ENCODE measurements at regions not wholly inside any gene's neighbourhood (a gene's known extent, or its start where the extent isn't known, plus 50 kb on each side); places are given as distances from the start of the nearest gene placed in this dataset.

GRCh38 chr1:72869441-72869840 lies 587.1 kb upstream of the NEGR1 start:
- ChIA-PET SMC1A (ENCODE audit: uncharacterized antibody, unreplicated experiment) (no interaction called here), POLR2A (no interaction called here)
- in situ Hi-C loops (cut with MboI) = no loop called here
- TF ChIP-seq BACH1 (IDR thresholded peaks at IDR 0.05; ENCODE audit: borderline replicate concordance) (no peak), PRDM15 (CRISPR knock-in tag; IDR thresholded peaks at IDR 0.05) (no peak), ZBTB4 (CRISPR knock-in tag; IDR thresholded peaks at IDR 0.05) (no peak), ASH2L (IDR thresholded peaks at IDR 0.05; ENCODE audit: borderline replicate concordance, low read depth) (no peak), SREBF2 (IDR thresholded peaks at IDR 0.05; ENCODE audit: low read length) (no peak), RELB (IDR thresholded peaks at IDR 0.05; ENCODE audit: low read depth) (no peak), ZNF217 (IDR thresholded peaks at IDR 0.05) (no peak), NFIC (IDR thresholded peaks at IDR 0.05; ENCODE audit: low read depth, low read length) (no peak)
- TF ChIP-seq, protein P1, sequence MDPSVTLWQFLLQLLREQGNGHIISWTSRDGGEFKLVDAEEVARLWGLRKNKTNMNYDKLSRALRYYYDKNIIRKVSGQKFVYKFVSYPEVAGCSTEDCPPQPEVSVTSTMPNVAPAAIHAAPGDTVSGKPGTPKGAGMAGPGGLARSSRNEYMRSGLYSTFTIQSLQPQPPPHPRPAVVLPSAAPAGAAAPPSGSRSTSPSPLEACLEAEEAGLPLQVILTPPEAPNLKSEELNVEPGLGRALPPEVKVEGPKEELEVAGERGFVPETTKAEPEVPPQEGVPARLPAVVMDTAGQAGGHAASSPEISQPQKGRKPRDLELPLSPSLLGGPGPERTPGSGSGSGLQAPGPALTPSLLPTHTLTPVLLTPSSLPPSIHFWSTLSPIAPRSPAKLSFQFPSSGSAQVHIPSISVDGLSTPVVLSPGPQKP (IDR thresholded peaks at IDR 0.05; ENCODE audit: low read depth, low read length) = no peak
- TF ChIP-seq, protein P2, sequence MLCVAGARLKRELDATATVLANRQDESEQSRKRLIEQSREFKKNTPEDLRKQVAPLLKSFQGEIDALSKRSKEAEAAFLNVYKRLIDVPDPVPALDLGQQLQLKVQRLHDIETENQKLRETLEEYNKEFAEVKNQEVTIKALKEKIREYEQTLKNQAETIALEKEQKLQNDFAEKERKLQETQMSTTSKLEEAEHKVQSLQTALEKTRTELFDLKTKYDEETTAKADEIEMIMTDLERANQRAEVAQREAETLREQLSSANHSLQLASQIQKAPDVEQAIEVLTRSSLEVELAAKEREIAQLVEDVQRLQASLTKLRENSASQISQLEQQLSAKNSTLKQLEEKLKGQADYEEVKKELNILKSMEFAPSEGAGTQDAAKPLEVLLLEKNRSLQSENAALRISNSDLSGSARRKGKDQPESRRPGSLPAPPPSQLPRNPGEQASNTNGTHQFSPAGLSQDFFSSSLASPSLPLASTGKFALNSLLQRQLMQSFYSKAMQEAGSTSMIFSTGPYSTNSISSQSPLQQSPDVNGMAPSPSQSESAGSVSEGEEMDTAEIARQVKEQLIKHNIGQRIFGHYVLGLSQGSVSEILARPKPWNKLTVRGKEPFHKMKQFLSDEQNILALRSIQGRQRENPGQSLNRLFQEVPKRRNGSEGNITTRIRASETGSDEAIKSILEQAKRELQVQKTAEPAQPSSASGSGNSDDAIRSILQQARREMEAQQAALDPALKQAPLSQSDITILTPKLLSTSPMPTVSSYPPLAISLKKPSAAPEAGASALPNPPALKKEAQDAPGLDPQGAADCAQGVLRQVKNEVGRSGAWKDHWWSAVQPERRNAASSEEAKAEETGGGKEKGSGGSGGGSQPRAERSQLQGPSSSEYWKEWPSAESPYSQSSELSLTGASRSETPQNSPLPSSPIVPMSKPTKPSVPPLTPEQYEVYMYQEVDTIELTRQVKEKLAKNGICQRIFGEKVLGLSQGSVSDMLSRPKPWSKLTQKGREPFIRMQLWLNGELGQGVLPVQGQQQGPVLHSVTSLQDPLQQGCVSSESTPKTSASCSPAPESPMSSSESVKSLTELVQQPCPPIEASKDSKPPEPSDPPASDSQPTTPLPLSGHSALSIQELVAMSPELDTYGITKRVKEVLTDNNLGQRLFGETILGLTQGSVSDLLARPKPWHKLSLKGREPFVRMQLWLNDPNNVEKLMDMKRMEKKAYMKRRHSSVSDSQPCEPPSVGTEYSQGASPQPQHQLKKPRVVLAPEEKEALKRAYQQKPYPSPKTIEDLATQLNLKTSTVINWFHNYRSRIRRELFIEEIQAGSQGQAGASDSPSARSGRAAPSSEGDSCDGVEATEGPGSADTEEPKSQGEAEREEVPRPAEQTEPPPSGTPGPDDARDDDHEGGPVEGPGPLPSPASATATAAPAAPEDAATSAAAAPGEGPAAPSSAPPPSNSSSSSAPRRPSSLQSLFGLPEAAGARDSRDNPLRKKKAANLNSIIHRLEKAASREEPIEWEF (IDR thresholded peaks at IDR 0.05; ENCODE audit: insufficient replicate concordance, low read depth, low read length) = no peak

More at GRCh38 chr1:72869441-72869840, 587.1 kb upstream of the NEGR1 start:
- H3K4me2 ChIP-seq (ENCODE audit: control insufficient read depth, insufficient read depth) = no peak overlapping the region
- no peaks in the 10 kb centered on the region for H3K9me3 ChIP-seq (replicated peaks; ENCODE audit: control insufficient read depth, insufficient read depth, low read length)
- no peak overlapping the region for H2AFZ ChIP-seq (ENCODE audit: control insufficient read depth, low read depth, low read length)
- FAIRE-seq (no peak), DNase-seq (ENCODE audit: low read depth, low spot score) (no peak), ATAC-seq (no peak)
- H4K20me1 ChIP-seq (ENCODE audit: control insufficient read depth, insufficient read depth) = no peaks in the 10 kb centered on the region
- intact Hi-C loops (cut with micrococcal nuclease; ENCODE audit: unreplicated experiment) = no loop called here
- H3K27me3 ChIP-seq (replicated peaks in 1 of 2; ENCODE audit: control insufficient read depth in 2 of 2, insufficient read depth in 2 of 2, low read length in 1 of 2) = no peaks in the 10 kb centered on the region
- CTCF ChIA-PET = interaction anchor here (0.6 kb wide), 1 partner anchor 23 kb away, joined by 3 read pairs; no protein-coding TSS in a partner anchor
- no peaks in the 10 kb centered on the region for H3K4me1 ChIP-seq (ENCODE audit: control insufficient read depth, insufficient read depth, low read length)
- no peak overlapping the region for H3K4me3 ChIP-seq
- no peaks in the 10 kb centered on the region for H3K79me2 ChIP-seq (ENCODE audit: control insufficient read depth, insufficient read depth, low read length)
- BruUV-seq (replicated peaks) = no TSS peak
- RAD21 ChIA-PET (ENCODE audit: unreplicated experiment) = no interaction called here
- no peak overlapping the region for H3K27ac ChIP-seq (ENCODE audit: control insufficient read depth, insufficient read depth)
- H3K36me3 ChIP-seq (ENCODE audit: control insufficient read depth in 2 of 2, insufficient read depth in 2 of 2, low read length in 1 of 2) = no peaks in the 10 kb centered on the region
- no peak overlapping the region for H3K9ac ChIP-seq (ENCODE audit: control insufficient read depth, insufficient read depth, low read length)
